HEK293 (cell line): ENCODE measurements at regions not wholly inside any gene's neighbourhood (a gene's known extent, or its start where the extent isn't known, plus 50 kb on each side); places are given as distances from the start of the nearest gene placed in this dataset.

Experiments used
- CTCF ChIA-PET: fragments of 350-600 bp; formaldehyde crosslinking; extraction: SDS; loops from one replicate; lab custom pipeline; 2021; ENCODE audit warnings: antibody characterized with exemption; lab: Yijun Ruan, JAX
- POLR2A ChIA-PET: fragments of 300-600 bp; formaldehyde crosslinking; extraction: SDS; loops from one replicate; lab custom pipeline; 2020; ENCODE audit warnings: antibody characterized with exemption, inconsistent platforms; lab: Yijun Ruan, JAX
- H3K27ac ChIP-seq: fragments of 200-500 bp; sonication (Bioruptor generic); 2 replicates; pipeline ENCODE4 v1.5.1; 2014; ENCODE audit warnings: low read depth, low read length, control low read depth, inconsistent platforms; ENCODE audit errors: extremely low read depth
- H3K36me3 ChIP-seq, 2 experiments: fragments of 200-500 bp in 1 of 2; sonication (Bioruptor generic) in 1 of 2; 1 replicate in 1 of 2; 2 replicates in 1 of 2; pipeline ENCODE4 v1.5.1; 2014 to 2017; ENCODE audit warnings: inconsistent platforms in 2 of 2, low read length in 2 of 2; ENCODE audit not compliant: control insufficient read depth in 2 of 2, insufficient read depth in 1 of 2
- H3K4me1 ChIP-seq: fragments of 200-500 bp; sonication (Bioruptor generic); 2 replicates; pipeline ENCODE4 v1.5.1; 2014; ENCODE audit warnings: mild to moderate bottlenecking, low read length, inconsistent platforms; ENCODE audit not compliant: control insufficient read depth, insufficient read depth
- H3K4me3 ChIP-seq: 2 replicates; pipeline ENCODE4 v1.5.1; 2011; ENCODE audit warnings: low read depth, mild to moderate bottlenecking, control low read depth, low read length, moderate library complexity
- H3K9me3 ChIP-seq: fragments of 200-500 bp; sonication (Bioruptor generic); 2 replicates; pipeline ENCODE4 v1.5.1; 2014; ENCODE audit warnings: low read depth, low read length, inconsistent platforms; ENCODE audit not compliant: control insufficient read depth, insufficient read depth
- ATF2 ChIP-seq: fragments of 450-650 bp; formaldehyde crosslinking; IDR thresholded peaks from 2 replicates; pipeline ENCODE4 v1.5.1; 2016; ENCODE audit warnings: missing biosample characterization, missing genetic modification characterization, low read depth
- BCL6B ChIP-seq: fragments of 450-650 bp; formaldehyde crosslinking; IDR thresholded peaks from 2 replicates; pipeline ENCODE4 v1.5.1; 2017; ENCODE audit warnings: missing biosample characterization, missing genetic modification characterization
- EGR2 ChIP-seq: fragments of 450-650 bp; formaldehyde crosslinking; IDR thresholded peaks from 2 replicates; pipeline ENCODE4 v1.5.1; 2016; ENCODE audit warnings: low read depth, missing biosample characterization, missing genetic modification characterization
- GLIS1 ChIP-seq: fragments of 450-650 bp; formaldehyde crosslinking; IDR thresholded peaks from 2 replicates; pipeline ENCODE4 v1.5.1; 2016; ENCODE audit warnings: missing biosample characterization, missing genetic modification characterization
- GLIS2 ChIP-seq: fragments of 450-650 bp; formaldehyde crosslinking; IDR thresholded peaks from 2 replicates; pipeline ENCODE4 v1.5.1; 2016; ENCODE audit warnings: missing biosample characterization, missing genetic modification characterization
- HIC1 ChIP-seq: fragments of 450-650 bp; formaldehyde crosslinking; IDR thresholded peaks from 2 replicates; pipeline ENCODE4 v1.5.1; 2016; ENCODE audit warnings: missing biosample characterization, missing genetic modification characterization
- OSR2 ChIP-seq: fragments of 450-650 bp; formaldehyde crosslinking; IDR thresholded peaks from 2 replicates; pipeline ENCODE4 v1.5.1; 2016; ENCODE audit warnings: missing biosample characterization, missing genetic modification characterization
- REPIN1 ChIP-seq: fragments of 450-650 bp; formaldehyde crosslinking; IDR thresholded peaks from 2 replicates; pipeline ENCODE4 v1.5.1; 2017; ENCODE audit warnings: missing biosample characterization, missing genetic modification characterization, low read depth
- SP7 ChIP-seq: fragments of 450-650 bp; formaldehyde crosslinking; IDR thresholded peaks from 2 replicates; pipeline ENCODE4 v1.5.1; 2016; ENCODE audit warnings: missing biosample characterization, missing genetic modification characterization
- ZBTB48 ChIP-seq: fragments of 450-650 bp; formaldehyde crosslinking; IDR thresholded peaks from 2 replicates; pipeline ENCODE4 v1.5.1; 2016; ENCODE audit warnings: missing biosample characterization, missing genetic modification characterization
- ZNF114 ChIP-seq: fragments of 450-650 bp; formaldehyde crosslinking; IDR thresholded peaks from 2 replicates; pipeline ENCODE4 v1.5.0; 2017; ENCODE audit warnings: missing biosample characterization, missing genetic modification characterization
- ZNF155 ChIP-seq: fragments of 450-650 bp; formaldehyde crosslinking; IDR thresholded peaks from 2 replicates; pipeline ENCODE4 v1.5.1; 2016; ENCODE audit warnings: missing biosample characterization, missing genetic modification characterization
- ZNF223 ChIP-seq: fragments of 450-650 bp; formaldehyde crosslinking; IDR thresholded peaks from 2 replicates; pipeline ENCODE4 v1.5.1; 2016; ENCODE audit warnings: missing biosample characterization, missing genetic modification characterization
- ZNF24 ChIP-seq: fragments of 450-650 bp; formaldehyde crosslinking; IDR thresholded peaks from 2 replicates; pipeline ENCODE4 v1.5.1; 2016; ENCODE audit warnings: missing biosample characterization, missing genetic modification characterization
- ZNF416 ChIP-seq: fragments of 450-650 bp; formaldehyde crosslinking; IDR thresholded peaks from 2 replicates; pipeline ENCODE4 v1.5.1; 2016; ENCODE audit warnings: missing biosample characterization, missing genetic modification characterization
- ZNF449 ChIP-seq: fragments of 450-650 bp; formaldehyde crosslinking; IDR thresholded peaks from 2 replicates; pipeline ENCODE4 v1.5.1; 2017; ENCODE audit warnings: missing biosample characterization, mild to moderate bottlenecking, missing genetic modification characterization, moderate library complexity
- ZNF488 ChIP-seq: fragments of 450-650 bp; formaldehyde crosslinking; IDR thresholded peaks from 2 replicates; pipeline ENCODE4 v1.5.1; 2016; ENCODE audit warnings: missing biosample characterization, missing genetic modification characterization
- ZNF555 ChIP-seq: fragments of 450-650 bp; formaldehyde crosslinking; conservative IDR thresholded peaks from 2 replicates; pipeline ENCODE4 v1.5.1; 2017; ENCODE audit warnings: missing biosample characterization, mild to moderate bottlenecking, missing genetic modification characterization, inconsistent platforms
- ZNF571 ChIP-seq: fragments of 450-650 bp; formaldehyde crosslinking; IDR thresholded peaks from 2 replicates; pipeline ENCODE4 v1.5.0; 2017; ENCODE audit warnings: missing biosample characterization, missing genetic modification characterization
- ZNF645 ChIP-seq: fragments of 450-650 bp; formaldehyde crosslinking; IDR thresholded peaks from 2 replicates; pipeline ENCODE4; 2016; ENCODE audit warnings: missing biosample characterization, missing genetic modification characterization
- ZNF654 ChIP-seq: fragments of 450-650 bp; formaldehyde crosslinking; IDR thresholded peaks from 2 replicates; pipeline ENCODE4 v1.5.1; 2016; ENCODE audit warnings: low read depth, missing biosample characterization, missing genetic modification characterization
- ZNF664 ChIP-seq: fragments of 450-650 bp; formaldehyde crosslinking; IDR thresholded peaks from 2 replicates; pipeline ENCODE4 v1.5.1; 2016; ENCODE audit warnings: missing biosample characterization, missing genetic modification characterization
- ZNF677 ChIP-seq: fragments of 450-650 bp; IDR thresholded peaks from 2 replicates; pipeline ENCODE4 v1.5.0; 2018; ENCODE audit warnings: missing biosample characterization, mild to moderate bottlenecking, missing genetic modification characterization, moderate library complexity
- ZNF707 ChIP-seq: fragments of 450-650 bp; formaldehyde crosslinking; IDR thresholded peaks from 2 replicates; pipeline ENCODE4 v1.5.1; 2016; ENCODE audit warnings: missing biosample characterization, missing genetic modification characterization
- ZNF792 ChIP-seq: fragments of 450-650 bp; formaldehyde crosslinking; IDR thresholded peaks from 2 replicates; pipeline ENCODE4 v1.5.1; 2016; ENCODE audit warnings: missing biosample characterization, missing genetic modification characterization
- ZSCAN23 ChIP-seq: fragments of 450-650 bp; formaldehyde crosslinking; IDR thresholded peaks from 2 replicates; pipeline ENCODE4 v1.5.1; 2016; ENCODE audit warnings: missing biosample characterization, missing genetic modification characterization

GRCh38 chr5:89315286-89316100 is 432.5 kb upstream of the MEF2C start:
- ChIA-PET CTCF (no interaction called here), POLR2A (no interaction called here)
- Histone ChIP-seq H3K27ac (no peak overlapping the region), H3K4me3 (no peak overlapping the region), H3K9me3 (no peaks in the 10 kb centered on the region), H3K4me1 (no peaks in the 10 kb centered on the region), H3K36me3 (no peaks in the 10 kb centered on the region)
- no peak for TF ChIP-seq ZNF24 (tag by site-specific recombination)
- TF ChIP-seq ZNF155 (tag by site-specific recombination): no peak
- no peak for TF ChIP-seq ZNF664 (tag by site-specific recombination)
- TF ChIP-seq HIC1: no peak
- no peak for TF ChIP-seq ZNF677
- no peak for TF ChIP-seq ZNF645 (tag by site-specific recombination)
- TF ChIP-seq ZNF223 (tag by site-specific recombination): no peak
- no peak for TF ChIP-seq ZNF792 (tag by site-specific recombination)
- no peak for TF ChIP-seq EGR2 (tag by site-specific recombination)
- TF ChIP-seq ZNF449: no peak
- no peak for TF ChIP-seq SP7 (tag by site-specific recombination)
- no peak for TF ChIP-seq ZNF114 (tag by site-specific recombination)
- TF ChIP-seq ZSCAN23 (tag by site-specific recombination): no peak
- no peak for TF ChIP-seq ZNF707 (tag by site-specific recombination)
- TF ChIP-seq ZNF555 (tag by site-specific recombination): no peak
- TF ChIP-seq GLIS2: no peak

GRCh38 chr5:89313804-89314588 is 431.0 kb upstream of the MEF2C start:
- no peak overlapping the region for H3K27ac ChIP-seq
- H3K4me1 ChIP-seq: no peaks in the 10 kb centered on the region
- CTCF ChIA-PET: interaction anchor here (0.5 kb wide), 1 partner anchor 48 kb away, joined by 3 read pairs; no protein-coding TSS in a partner anchor
- no peak overlapping the region for H3K4me3 ChIP-seq
- POLR2A ChIA-PET: no interaction called here
- no peaks in the 10 kb centered on the region for H3K9me3 ChIP-seq
- no peaks in the 10 kb centered on the region for H3K36me3 ChIP-seq
- TF ChIP-seq REPIN1 (tag by site-specific recombination) (no peak), ATF2 (tag by site-specific recombination) (no peak), BCL6B (tag by site-specific recombination) (no peak), ZNF654 (tag by site-specific recombination) (no peak), OSR2 (tag by site-specific recombination) (peak; percentile 71), ZNF416 (tag by site-specific recombination) (no peak), ZBTB48 (no peak), SP7 (tag by site-specific recombination) (0 out of 2 replicates have a peak, but pooled peaks have one; percentile 38), ZNF571 (tag by site-specific recombination) (no peak), GLIS1 (peak; percentile 34; the same call in 1 of the 2 replicates), ZNF155 (tag by site-specific recombination) (no peak), ZNF488 (tag by site-specific recombination) (no peak)
